Right renal cortex interstitium (tissue), 3 donors: ENCODE measurements at regions not wholly inside any gene's neighbourhood (a gene's known extent, or its start where the extent isn't known, plus 50 kb on each side); places are given as distances from the start of the nearest gene placed in this dataset.
"Not testable (repeated sequence)": the region's sequence is repeated elsewhere in the genome, so short reads cannot be mapped to it uniquely, and the experiment has no call there.

Experiments
- DNase-seq, 3 donors: peaks; one replicate each; pipeline ENCODE4 v3.0.0-alpha.2; 2013; ENCODE audit warnings: low read depth in 3 of 3, low spot score in 2 of 3

GRCh38 chr4:118494437-118494836, 141.6 kb upstream of the PRSS12 start:
- not testable (repeated sequence) for DNase-seq

- DNase-seq, result not testable (repeated sequence)
Measured at GRCh38 chr4:118502967-118503366, 150.2 kb upstream of the PRSS12 start.

- DNase-seq, result not testable (repeated sequence)
Measured at GRCh38 chr4:118504927-118505326, 152.1 kb upstream of the PRSS12 start.

- not testable (repeated sequence) for DNase-seq
Measured at GRCh38 chr4:118505491-118505890, 152.7 kb upstream of the PRSS12 start.

GRCh38 chr4:118512870-118513269, 160.1 kb upstream of the PRSS12 start:
- DNase-seq, result not testable (repeated sequence)

GRCh38 chr4:118514332-118514731, 161.5 kb upstream of the PRSS12 start:
- DNase-seq, result not testable (repeated sequence)

GRCh38 chr4:118516107-118516506, 163.3 kb upstream of the PRSS12 start:
- not testable (repeated sequence) for DNase-seq

GRCh38 chr4:118530107-118530506, 155.1 kb upstream of the METTL14 start:
- not testable (repeated sequence) for DNase-seq

- DNase-seq, result not testable (repeated sequence)
Measured at GRCh38 chr4:118531947-118532346, 153.2 kb upstream of the METTL14 start.

GRCh38 chr4:118535788-118536187, 149.4 kb upstream of the METTL14 start:
- DNase-seq, result not testable (repeated sequence)

- not testable (repeated sequence) for DNase-seq
Measured at GRCh38 chr4:118539412-118540077, 145.6 kb upstream of the METTL14 start.

- DNase-seq, result not testable (repeated sequence)
Measured at GRCh38 chr4:118556576-118556975, 128.6 kb upstream of the METTL14 start.

GRCh38 chr4:118557298-118557851, 127.8 kb upstream of the METTL14 start:
- no peak for DNase-seq

- DNase-seq, result not testable (repeated sequence)
Measured at GRCh38 chr4:118558188-118558587, 127.0 kb upstream of the METTL14 start.

GRCh38 chr4:118561559-118561958, 123.6 kb upstream of the METTL14 start:
- DNase-seq, result not testable (repeated sequence)

GRCh38 chr4:118566003-118566513, 119.1 kb upstream of the METTL14 start:
- not testable (repeated sequence) for DNase-seq

GRCh38 chr4:118572991-118573390, 112.2 kb upstream of the METTL14 start:
- not testable (repeated sequence) for DNase-seq

- DNase-seq, result not testable (repeated sequence)
Measured at GRCh38 chr4:118574251-118574913, 110.8 kb upstream of the METTL14 start.

GRCh38 chr4:118575057-118575456, 110.1 kb upstream of the METTL14 start:
- DNase-seq, result not testable (repeated sequence)

- not testable (repeated sequence) for DNase-seq
Measured at GRCh38 chr4:118575726-118576125, 109.5 kb upstream of the METTL14 start.

- not testable (repeated sequence) for DNase-seq
Measured at GRCh38 chr4:118576709-118577219, 108.4 kb upstream of the METTL14 start.
